Stimulated activated CD8-positive, alpha-beta memory T cell treated with anti-CD3 and anti-CD28 coated beads, Interleukin-15, amount 100 ng/mL, for 48 hours (primary cell): ENCODE measurements at regions not wholly inside any gene's neighbourhood (a gene's known extent, or its start where the extent isn't known, plus 50 kb on each side); places are given as distances from the start of the nearest gene placed in this dataset.
"Not testable (repeated sequence)": the region's sequence is repeated elsewhere in the genome, so short reads cannot be mapped to it uniquely, and the experiment has no call there.

ENCODE experiments used
- DNase-seq, 2 donors: peaks; one replicate each; pipeline ENCODE4 v3.0.0-alpha.2; 2020; ENCODE audit warnings: low read depth in 2 of 2

GRCh38 chrX:65331371-65331770, 203.2 kb downstream of the LAS1L start:
- no peak for DNase-seq

GRCh38 chrX:65300104-65300809, 234.3 kb downstream of the LAS1L start:
- DNase-seq = no peak

- not testable (repeated sequence) for DNase-seq
Measured at GRCh38 chrX:65282905-65283304, 251.7 kb downstream of the LAS1L start.

GRCh38 chrX:65273152-65273551, 261.4 kb downstream of the LAS1L start:
- no peak for DNase-seq

GRCh38 chrX:65266482-65266881, 268.1 kb downstream of the LAS1L start:
- DNase-seq = no peak

GRCh38 chrX:65253817-65254216, 277.6 kb upstream of the ZC4H2 start:
- DNase-seq = no peak

- no peak for DNase-seq
Measured at GRCh38 chrX:65241059-65241721, 264.9 kb upstream of the ZC4H2 start.

GRCh38 chrX:65203545-65203944, 227.3 kb upstream of the ZC4H2 start:
- DNase-seq = no peak

GRCh38 chrX:65196758-65197360, 220.6 kb upstream of the ZC4H2 start:
- no peak for DNase-seq

GRCh38 chrX:65195621-65196020, 219.4 kb upstream of the ZC4H2 start:
- no peak for DNase-seq

- no peak for DNase-seq
Measured at GRCh38 chrX:65194547-65194946, 218.3 kb upstream of the ZC4H2 start.

GRCh38 chrX:65163325-65163724, 187.1 kb upstream of the ZC4H2 start:
- DNase-seq = not testable (repeated sequence)

GRCh38 chrX:65148232-65148631, 172.0 kb upstream of the ZC4H2 start:
- DNase-seq = no peak

GRCh38 chrX:65136424-65136823, 160.2 kb upstream of the ZC4H2 start:
- DNase-seq = no peak

- DNase-seq = no peak
Measured at GRCh38 chrX:65127842-65128241, 151.6 kb upstream of the ZC4H2 start.

- no peak for DNase-seq
Measured at GRCh38 chrX:65098851-65099250, 122.6 kb upstream of the ZC4H2 start.

GRCh38 chrX:65093658-65094057, 117.4 kb upstream of the ZC4H2 start:
- no peak for DNase-seq

GRCh38 chrX:65073233-65073632, 97.0 kb upstream of the ZC4H2 start:
- DNase-seq = no peak

- DNase-seq = no peak
Measured at GRCh38 chrX:65072590-65072989, 96.3 kb upstream of the ZC4H2 start.

- DNase-seq = not testable (repeated sequence)
Measured at GRCh38 chrX:65058626-65059025, 82.4 kb upstream of the ZC4H2 start.

- no peak for DNase-seq
Measured at GRCh38 chrX:65045001-65045400, 68.8 kb upstream of the ZC4H2 start.

- DNase-seq = peak in 1 of 2 donors; percentile 1
Measured at GRCh38 chrX:65035446-65035770, 59.2 kb upstream of the ZC4H2 start.
